Keratinocyte (primary cell): ENCODE measurements at regions not wholly inside any gene's neighbourhood (a gene's known extent, or its start where the extent isn't known, plus 50 kb on each side); places are given as distances from the start of the nearest gene placed in this dataset.

Source experiments
- DNase-seq: peaks from one replicate; pipeline ENCODE4 v3.0.0-alpha.2; 2011; ENCODE audit warnings: low read depth, missing footprints, low spot score
- FAIRE-seq: peaks from 2 replicates; lab custom pipeline; 2011; peaks lifted over from hg19 to GRCh38; lab: Jason Lieb, UNC
- H2AFZ ChIP-seq: 2 replicates; pipeline ENCODE4 v1.6.0; 2012; ENCODE audit warnings: low read length, control low read depth, inconsistent platforms; ENCODE audit not compliant: control insufficient read depth
- H3K27ac ChIP-seq: 2 replicates; pipeline ENCODE4 v1.5.1; 2011; ENCODE audit warnings: low read length; ENCODE audit not compliant: control insufficient read depth, insufficient read depth
- H3K27me3 ChIP-seq: 3 replicates; pipeline ENCODE4 v1.6.0; 2011; ENCODE audit warnings: low read length; ENCODE audit not compliant: control insufficient read depth, insufficient read depth; ENCODE audit errors: extremely low read depth
- H3K36me3 ChIP-seq, 2 experiments: 2 replicates in 1 of 2; 3 replicates in 1 of 2; pipeline ENCODE4 v1.5.1; 2011; ENCODE audit warnings: low read length in 2 of 2, mild to moderate bottlenecking in 1 of 2; ENCODE audit not compliant: control insufficient read depth in 2 of 2, insufficient read depth in 2 of 2; ENCODE audit errors: extremely low read depth in 1 of 2
- H3K4me1 ChIP-seq: 3 replicates; pipeline ENCODE4 v1.5.1; 2011; ENCODE audit warnings: low read length; ENCODE audit not compliant: control insufficient read depth, insufficient read depth; ENCODE audit errors: extremely low read depth
- H3K4me2 ChIP-seq: 3 replicates; pipeline ENCODE4 v1.6.0; 2011; ENCODE audit warnings: low read depth, low read length; ENCODE audit not compliant: control insufficient read depth, insufficient read depth; ENCODE audit errors: extremely low read depth
- H3K4me3 ChIP-seq, 3 experiments: fragments of 200-600 bp in 1 of 3; sonication (generic) in 1 of 3; 2 replicates in 2 of 3; 3 replicates in 1 of 3; pipeline ENCODE4 v1.5.1; 2011 to 2016; ENCODE audit warnings: low read length in 3 of 3, mild to moderate bottlenecking in 3 of 3, control low read depth in 2 of 3, inconsistent platforms in 1 of 3, low read depth in 1 of 3, mixed read lengths in 1 of 3, mixed run types in 1 of 3, moderate library complexity in 1 of 3; ENCODE audit not compliant: control insufficient read depth in 2 of 3, insufficient read depth in 2 of 3; ENCODE audit errors: extremely low read depth in 1 of 3
- H3K79me2 ChIP-seq: 2 replicates; pipeline ENCODE4 v1.6.0; 2012; ENCODE audit warnings: low read length; ENCODE audit not compliant: control insufficient read depth, insufficient read depth
- H3K9ac ChIP-seq: 3 replicates; pipeline ENCODE4 v1.6.0; 2011; ENCODE audit warnings: low read length; ENCODE audit not compliant: control insufficient read depth, insufficient read depth; ENCODE audit errors: extremely low read depth
- H3K9me1 ChIP-seq: 3 replicates; pipeline ENCODE4 v1.6.0; 2011; ENCODE audit warnings: low read length; ENCODE audit not compliant: control insufficient read depth, insufficient read depth; ENCODE audit errors: extremely low read depth
- H3K9me3 ChIP-seq: 2 replicates; pipeline ENCODE4 v1.5.1; 2012; ENCODE audit warnings: low read depth, low read length; ENCODE audit not compliant: control insufficient read depth
- H4K20me1 ChIP-seq: 3 replicates; pipeline ENCODE4 v1.6.0; 2011; ENCODE audit warnings: low read length; ENCODE audit not compliant: control insufficient read depth, insufficient read depth; ENCODE audit errors: extremely low read depth
- EZH2 ChIP-seq: IDR thresholded peaks from one replicate; pipeline ENCODE4 v1.6.1; 2012; ENCODE audit warnings: inconsistent platforms, mild to moderate bottlenecking, low read length, moderate library complexity
- dilution Hi-C: fragments of 300-500 bp; cut with MboI; formaldehyde crosslinking; loops from one replicate; pipeline ENCODE4 v1.7.0; 2020; ENCODE audit warnings: low sequenced_read_pairs; ENCODE audit not compliant: extremely low pct_ligation_motif_present
- TF ChIP-seq, protein P1 (sequence below), 3 experiments: IDR thresholded peaks in 1 of 3; conservative IDR thresholded peaks in 1 of 3; optimal IDR thresholded peaks in 1 of 3; 2 replicates in 2 of 3; 3 replicates in 1 of 3; pipeline versions ENCODE3 to v1.5.1; 2011; ENCODE audit warnings: low read length in 3 of 3, mild to moderate bottlenecking in 3 of 3, moderate library complexity in 2 of 3, control low read depth in 1 of 3, inconsistent platforms in 1 of 3; ENCODE audit not compliant: insufficient read depth in 2 of 3; ENCODE audit errors: extremely low read depth in 1 of 3

DNA sequence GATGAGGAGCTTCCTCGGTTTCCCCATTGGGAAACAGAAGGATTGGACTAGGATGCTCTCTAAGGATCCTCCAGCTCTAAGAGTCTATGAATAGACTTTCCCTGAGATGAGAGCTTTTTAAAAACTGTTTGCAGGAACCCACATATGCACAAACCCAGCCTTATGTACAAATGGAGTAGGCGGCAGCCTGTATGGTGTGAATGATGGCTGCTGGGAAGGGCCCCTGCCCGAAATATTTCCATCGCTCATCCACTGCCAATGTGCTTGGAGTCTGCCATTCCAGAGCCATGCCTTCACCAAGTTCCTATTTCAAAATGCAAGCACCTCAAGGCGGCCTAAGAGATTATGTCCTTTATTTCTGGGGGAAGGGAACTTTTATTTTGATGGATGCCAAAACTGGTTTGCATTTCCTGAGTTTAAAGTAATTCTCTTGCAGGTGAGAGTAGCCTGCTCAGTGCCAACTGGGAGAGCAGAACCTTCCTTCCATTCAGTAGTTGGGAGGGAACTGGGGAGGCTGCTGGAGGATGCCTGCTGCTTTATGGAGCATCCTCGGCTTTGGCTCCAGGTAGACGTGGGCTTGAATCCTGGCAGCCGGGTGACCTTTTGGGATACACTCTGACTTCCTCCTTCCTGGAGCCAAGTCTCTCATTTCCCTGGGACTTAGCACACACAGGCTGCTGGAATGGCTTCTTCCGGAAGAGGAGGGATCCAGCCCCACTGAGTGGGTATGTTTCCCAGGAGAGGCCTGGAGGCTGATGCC is 165.9 kb downstream of the ACTL8 start:
- TF ChIP-seq EZH2: no peak
- TF ChIP-seq, protein P1, sequence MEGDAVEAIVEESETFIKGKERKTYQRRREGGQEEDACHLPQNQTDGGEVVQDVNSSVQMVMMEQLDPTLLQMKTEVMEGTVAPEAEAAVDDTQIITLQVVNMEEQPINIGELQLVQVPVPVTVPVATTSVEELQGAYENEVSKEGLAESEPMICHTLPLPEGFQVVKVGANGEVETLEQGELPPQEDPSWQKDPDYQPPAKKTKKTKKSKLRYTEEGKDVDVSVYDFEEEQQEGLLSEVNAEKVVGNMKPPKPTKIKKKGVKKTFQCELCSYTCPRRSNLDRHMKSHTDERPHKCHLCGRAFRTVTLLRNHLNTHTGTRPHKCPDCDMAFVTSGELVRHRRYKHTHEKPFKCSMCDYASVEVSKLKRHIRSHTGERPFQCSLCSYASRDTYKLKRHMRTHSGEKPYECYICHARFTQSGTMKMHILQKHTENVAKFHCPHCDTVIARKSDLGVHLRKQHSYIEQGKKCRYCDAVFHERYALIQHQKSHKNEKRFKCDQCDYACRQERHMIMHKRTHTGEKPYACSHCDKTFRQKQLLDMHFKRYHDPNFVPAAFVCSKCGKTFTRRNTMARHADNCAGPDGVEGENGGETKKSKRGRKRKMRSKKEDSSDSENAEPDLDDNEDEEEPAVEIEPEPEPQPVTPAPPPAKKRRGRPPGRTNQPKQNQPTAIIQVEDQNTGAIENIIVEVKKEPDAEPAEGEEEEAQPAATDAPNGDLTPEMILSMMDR (optimal IDR thresholded peaks at IDR 0.05 in 1 of 3, IDR thresholded peaks at IDR 0.05 in 1 of 3, conservative IDR thresholded peaks at IDR 0.05 in 1 of 3; ENCODE audit: extremely low read depth in 1 of 3, insufficient read depth in 2 of 3, low read length in 3 of 3): no peak
- no peak overlapping the region for H2AFZ ChIP-seq
- no peak overlapping the region for H3K4me2 ChIP-seq
- H3K9me1 ChIP-seq: no peaks in the 10 kb centered on the region
- no peaks in the 10 kb centered on the region for H3K4me1 ChIP-seq
- peaks cover 2% of the 10 kb centered on the region for H3K27me3 ChIP-seq
- dilution Hi-C loops: no loop called here
- no peaks in the 10 kb centered on the region for H3K9me3 ChIP-seq
- H3K4me3 ChIP-seq: no peak overlapping the region
- no peak overlapping the region for H3K27ac ChIP-seq
- no peaks in the 10 kb centered on the region for H3K79me2 ChIP-seq
- DNase-seq (no peak), FAIRE-seq (no peak)
- H3K9ac ChIP-seq: no peak overlapping the region
- no peaks in the 10 kb centered on the region for H4K20me1 ChIP-seq
- no peaks in the 10 kb centered on the region for H3K36me3 ChIP-seq

DNA sequence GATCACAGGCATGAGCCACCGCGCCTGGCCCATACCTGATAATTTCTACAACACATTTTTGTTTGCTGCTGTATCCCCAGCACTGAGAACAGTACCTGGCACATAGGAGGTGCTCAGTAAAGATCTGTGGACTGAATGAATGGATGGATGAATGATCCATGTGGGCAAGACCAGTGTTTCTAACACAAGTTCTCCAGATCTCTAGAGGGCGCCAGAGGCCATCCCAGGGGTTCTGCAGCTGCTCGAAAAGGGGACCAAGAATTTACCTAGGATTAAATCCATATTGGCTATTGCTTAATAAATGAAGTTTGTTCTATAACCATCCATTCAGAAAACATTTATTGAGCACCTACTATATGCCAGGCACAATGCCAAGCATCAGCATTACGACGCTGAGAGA is 167.7 kb downstream of the ACTL8 start:
- DNase-seq: no peak
- H2AFZ ChIP-seq: no peak overlapping the region
- no peak for FAIRE-seq
- no peak overlapping the region for H3K27ac ChIP-seq
- no peak overlapping the region for H3K4me3 ChIP-seq
- H4K20me1 ChIP-seq: no peaks in the 10 kb centered on the region
- dilution Hi-C loops: no loop called here
- H3K36me3 ChIP-seq: no peaks in the 10 kb centered on the region
- no peaks in the 10 kb centered on the region for H3K9me3 ChIP-seq
- H3K27me3 ChIP-seq: no peaks in the 10 kb centered on the region
- no peaks in the 10 kb centered on the region for H3K79me2 ChIP-seq
- H3K4me1 ChIP-seq: no peaks in the 10 kb centered on the region
- H3K9ac ChIP-seq: no peak overlapping the region
- no peak overlapping the region for H3K4me2 ChIP-seq
- H3K9me1 ChIP-seq: no peaks in the 10 kb centered on the region
- TF ChIP-seq, protein P1 (optimal IDR thresholded peaks at IDR 0.05 in 1 of 3, IDR thresholded peaks at IDR 0.05 in 1 of 3, conservative IDR thresholded peaks at IDR 0.05 in 1 of 3; ENCODE audit: extremely low read depth in 1 of 3, insufficient read depth in 2 of 3, low read length in 3 of 3): peak; percentile 58 to 80 (median 58)
- TF ChIP-seq EZH2: no peak
